Adrenal gland (tissue), 5 donors: ENCODE measurements at regions not wholly inside any gene's neighbourhood (a gene's known extent, or its start where the extent isn't known, plus 50 kb on each side); places are given as distances from the start of the nearest gene placed in this dataset.

Experiments used
- CTCF ChIP-seq, 6 experiments: fragments of 450-650 bp in 4 of 6; fragments of 200-600 bp in 2 of 6; sonication (generic) in 1 of 6; IDR thresholded peaks; 1 replicate in 5 of 6; 2 replicates in 1 of 6; pipeline versions ENCODE4 v1.5.1 to v1.8.0; 2016 to 2021; ENCODE audit warnings: antibody characterized with exemption in 6 of 6, mild to moderate bottlenecking in 2 of 6, moderate library complexity in 1 of 6
- POLR2A ChIP-seq, 2 donors: fragments of 450-650 bp; IDR thresholded peaks; one replicate each; pipeline ENCODE4 v1.6.1; 2017; ENCODE audit warnings: antibody characterized with exemption in 2 of 2, mild to moderate bottlenecking in 2 of 2, moderate library complexity in 1 of 2
- donor health status: DM: no; HTN: no; CAD: no.

- TF ChIP-seq CTCF (IDR thresholded peaks at IDR 0.05) = no peak
- TF ChIP-seq POLR2A (IDR thresholded peaks at IDR 0.05) = no peak
Measured at GRCh38 chr1:29415156-29415830, 179.0 kb downstream of the PTPRU start.
